GM19438 (cell line): ENCODE measurements at regions not wholly inside any gene's neighbourhood (a gene's known extent, or its start where the extent isn't known, plus 50 kb on each side); places are given as distances from the start of the nearest gene placed in this dataset.

Experiments
- ATAC-seq: cut with Tn5 transposase; IDR thresholded peaks from one replicate; pipeline ENCODE4 v1.9.1; 2021; ENCODE audit warnings: low read depth; ENCODE audit not compliant: unreplicated experiment

- ATAC-seq = no peak
Observed at GRCh38 chr4:147343692-147344091, 137.2 kb upstream of the EDNRA start.

DNA sequence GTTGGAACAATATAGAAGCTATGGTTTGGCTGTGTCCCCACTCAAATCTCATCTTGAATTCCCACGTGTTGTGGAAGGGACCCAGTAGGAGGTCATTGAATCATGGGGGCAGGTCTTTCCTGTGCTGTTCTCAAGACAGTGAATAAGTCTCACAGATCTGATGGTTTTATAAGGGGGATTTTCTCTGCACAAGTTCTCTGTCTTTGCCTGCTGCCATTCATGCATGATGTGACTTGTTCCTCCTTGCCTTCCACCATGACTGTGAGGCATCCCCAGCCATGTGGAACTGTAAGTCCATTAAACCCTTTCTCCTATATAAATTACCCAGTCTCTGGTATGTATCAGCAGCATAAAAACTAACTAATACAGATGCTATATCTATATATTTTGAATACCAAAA is 135.2 kb upstream of the EDNRA start:
- no peak for ATAC-seq

- no peak for ATAC-seq
Observed at GRCh38 chr4:147347217-147347616, 133.7 kb upstream of the EDNRA start.

DNA sequence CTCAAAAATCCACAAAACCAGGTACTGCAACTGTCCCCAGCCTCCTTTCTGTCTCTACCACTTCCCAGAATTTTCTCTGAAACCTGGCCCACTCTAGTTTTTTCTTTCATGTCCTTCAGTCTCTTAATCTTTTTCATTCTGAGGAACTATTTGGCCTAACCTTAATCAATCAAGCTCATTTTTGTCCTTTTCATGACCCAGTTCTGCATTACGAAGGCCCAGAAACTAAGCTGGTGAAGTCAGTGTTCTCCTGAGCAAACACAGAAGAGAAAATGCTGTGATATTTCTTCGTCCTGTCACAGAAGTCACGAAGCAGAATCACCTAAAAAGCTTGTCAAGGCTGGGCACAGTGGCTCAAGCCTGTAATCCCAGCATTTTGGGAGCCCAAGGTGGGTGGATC is 131.7 kb upstream of the EDNRA start:
- ATAC-seq = no peak

DNA sequence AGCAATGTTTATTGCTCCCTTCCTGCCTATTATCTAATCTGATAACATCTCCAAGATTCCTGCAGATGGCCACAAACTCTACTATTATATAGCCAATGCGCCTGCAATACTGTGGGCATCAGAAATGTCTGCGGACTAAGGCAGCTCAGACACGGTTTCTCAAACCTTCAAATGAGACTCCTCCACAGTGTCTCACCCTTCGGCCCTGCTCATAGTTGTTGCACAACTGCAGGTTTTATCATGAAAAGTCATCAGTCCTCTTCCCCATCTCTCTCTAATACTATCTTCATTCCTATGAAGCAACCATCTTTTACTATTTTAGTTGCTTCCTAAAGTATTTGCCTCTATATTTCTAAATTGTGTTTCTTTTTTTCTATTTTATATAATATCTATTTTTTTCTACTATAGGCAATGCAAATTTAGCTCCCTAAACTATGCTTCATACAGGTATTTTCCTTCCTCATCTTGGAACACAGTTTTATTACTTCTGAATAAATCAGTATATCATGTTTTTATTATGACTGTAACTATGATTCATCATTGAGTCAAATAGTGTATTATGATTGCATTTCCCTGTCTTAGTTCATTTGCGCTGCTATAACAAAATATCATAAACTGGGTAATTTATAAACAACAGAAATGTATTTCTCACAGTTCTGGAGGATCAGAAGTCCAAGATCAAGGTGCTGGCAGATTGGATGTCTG is 129.7 kb upstream of the EDNRA start:
- ATAC-seq = no peak

- no peak for ATAC-seq
Observed at GRCh38 chr4:147354237-147354636, 126.7 kb upstream of the EDNRA start.

- no peak for ATAC-seq
Observed at GRCh38 chr4:147355032-147355656, 125.8 kb upstream of the EDNRA start.

GRCh38 chr4:147355847-147356246 is 125.0 kb upstream of the EDNRA start:
- ATAC-seq = no peak

- ATAC-seq = no peak
Observed at GRCh38 chr4:147360301-147360700, 120.6 kb upstream of the EDNRA start.

GRCh38 chr4:147361726-147362125 is 119.2 kb upstream of the EDNRA start:
- no peak for ATAC-seq

DNA sequence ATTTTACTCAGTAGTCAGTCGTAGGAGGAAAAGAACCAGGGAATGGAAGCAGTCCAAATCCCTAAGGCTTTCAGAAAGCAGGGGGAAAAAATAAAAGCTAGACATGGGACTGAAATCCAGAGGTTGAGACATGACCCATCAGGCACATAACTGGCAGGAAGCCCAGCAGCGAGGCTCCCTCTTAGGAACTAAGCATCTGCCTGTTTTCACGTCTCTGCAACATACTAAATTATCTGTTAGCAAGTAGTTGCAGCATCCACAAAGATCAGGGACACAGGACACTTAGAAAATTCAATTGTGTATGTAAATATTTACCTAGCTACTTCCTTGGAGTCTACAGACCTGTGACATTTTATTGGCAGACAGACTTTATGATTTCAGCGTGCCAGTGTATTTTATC is 118.0 kb upstream of the EDNRA start:
- no peak for ATAC-seq

DNA sequence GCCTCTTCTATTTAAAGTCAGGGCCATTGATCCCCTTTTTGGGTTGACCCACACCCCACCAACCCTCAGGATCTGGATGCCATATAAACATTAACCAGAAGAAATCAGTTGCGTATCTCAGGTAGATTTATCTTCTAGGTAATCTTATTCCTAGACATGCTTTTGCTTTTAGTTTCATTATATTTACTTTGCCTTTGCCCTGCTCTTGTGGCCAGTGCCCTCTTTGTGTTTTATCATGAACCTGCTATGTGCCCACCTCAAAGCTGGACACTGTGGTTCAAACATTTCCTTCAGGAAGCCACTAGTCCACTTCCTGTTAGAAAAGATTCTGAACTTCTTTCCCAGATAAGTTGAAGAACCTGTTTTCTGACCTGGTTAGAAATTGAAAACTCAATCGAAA is 117.4 kb upstream of the EDNRA start:
- ATAC-seq = no peak

DNA sequence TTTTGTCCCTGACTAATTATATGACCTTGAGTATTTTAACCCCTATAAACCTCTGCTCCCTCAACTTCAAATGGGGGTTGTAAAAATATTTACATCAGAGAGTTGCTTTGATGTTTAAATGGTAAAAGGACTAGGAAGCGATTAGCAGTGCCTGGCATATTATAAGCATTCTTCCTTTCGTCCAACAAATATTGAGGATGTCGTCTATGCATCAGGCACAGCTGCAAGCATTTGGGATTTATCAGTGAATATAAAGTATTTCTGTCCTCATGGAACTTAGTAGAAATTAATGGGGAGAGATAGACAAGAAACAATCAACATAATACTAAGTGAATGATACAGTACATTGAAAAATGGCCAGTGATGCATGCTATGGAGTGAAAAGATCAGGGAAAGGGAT is 115.5 kb upstream of the EDNRA start:
- no peak for ATAC-seq

- no peak for ATAC-seq
Observed at GRCh38 chr4:147366164-147366563, 114.7 kb upstream of the EDNRA start.

DNA sequence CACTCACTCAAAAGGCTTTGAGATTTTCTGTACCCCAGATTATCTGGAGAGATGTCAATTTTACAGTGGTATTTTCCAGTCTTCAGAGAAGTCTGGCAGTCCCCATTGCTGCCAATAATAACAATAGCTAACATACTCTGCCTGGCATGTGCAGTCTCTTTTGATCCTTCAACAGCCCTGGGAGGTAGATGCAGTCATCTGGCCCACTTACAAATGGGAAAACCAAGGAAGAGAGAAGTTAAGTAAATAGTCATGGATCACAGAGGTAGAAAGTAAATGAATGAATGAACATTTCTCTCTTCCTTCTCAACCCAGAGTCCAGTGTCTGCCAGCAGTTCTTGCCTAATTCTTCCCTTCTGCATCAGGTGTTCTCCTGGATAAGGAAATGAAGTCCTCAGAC is 113.0 kb upstream of the EDNRA start:
- ATAC-seq = no peak

DNA sequence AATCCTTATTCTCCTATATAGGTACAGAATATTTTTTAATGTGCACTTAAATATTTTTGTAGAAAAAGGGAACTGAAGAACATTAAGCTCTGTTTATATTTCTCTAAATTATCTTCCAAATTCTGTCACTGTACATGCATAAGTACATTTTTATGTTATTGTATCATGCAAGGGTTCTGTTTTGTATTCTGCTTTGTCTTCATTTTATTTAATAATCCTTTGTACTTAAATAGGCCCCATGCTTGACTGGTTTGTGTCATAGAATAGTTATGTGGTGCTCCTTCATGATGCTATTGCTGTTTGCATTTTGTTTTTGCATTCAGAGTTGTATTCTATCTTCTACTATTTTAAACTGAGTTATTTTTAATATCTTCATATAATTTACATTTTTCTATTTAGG is 111.9 kb upstream of the EDNRA start:
- ATAC-seq = no peak

DNA sequence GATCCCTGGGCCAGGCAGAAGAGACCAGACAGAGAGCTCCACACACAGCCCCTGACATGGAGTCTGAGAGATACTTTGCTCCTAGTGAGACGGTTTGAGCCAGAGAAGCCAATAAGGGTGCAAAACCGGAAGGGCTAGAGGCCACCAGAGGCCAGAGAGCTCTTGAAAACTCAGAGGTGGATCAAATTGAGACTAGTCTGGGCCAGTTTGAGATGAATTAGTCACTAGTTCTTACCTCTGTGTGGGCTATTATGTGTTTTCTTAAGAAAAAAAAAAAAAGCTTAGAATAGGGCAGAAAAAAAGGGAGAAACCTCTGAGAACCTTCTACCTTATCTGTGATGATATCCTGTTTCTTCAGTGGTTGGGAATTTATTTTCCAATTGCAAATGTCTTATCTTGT is 110.4 kb upstream of the EDNRA start:
- ATAC-seq = no peak

DNA sequence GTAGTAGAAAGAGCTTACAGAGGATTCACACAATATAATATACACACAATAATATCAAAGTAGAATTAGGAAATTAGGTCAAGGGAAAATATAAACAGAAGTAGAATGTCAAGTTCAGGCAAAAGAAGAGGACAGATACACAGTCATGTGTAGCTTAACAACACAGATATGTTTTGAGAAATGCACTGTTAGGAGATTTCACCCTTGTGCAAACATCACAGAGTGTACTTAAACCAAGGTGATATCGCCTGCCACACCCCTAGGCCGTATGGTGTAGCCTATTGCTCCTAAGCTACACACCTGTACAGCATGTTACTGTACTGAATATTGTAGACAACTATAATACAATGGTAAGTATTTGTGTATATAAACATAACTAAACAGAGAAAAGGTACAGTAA is 110.0 kb upstream of the EDNRA start:
- ATAC-seq = no peak

- ATAC-seq = no peak
Observed at GRCh38 chr4:147371661-147372060, 109.2 kb upstream of the EDNRA start.

GRCh38 chr4:147378780-147379179 is 102.1 kb upstream of the EDNRA start:
- no peak for ATAC-seq

GRCh38 chr4:147381749-147382148 is 99.1 kb upstream of the EDNRA start:
- ATAC-seq = no peak

- ATAC-seq = no peak
Observed at GRCh38 chr4:147388018-147388417, 92.9 kb upstream of the EDNRA start.

DNA sequence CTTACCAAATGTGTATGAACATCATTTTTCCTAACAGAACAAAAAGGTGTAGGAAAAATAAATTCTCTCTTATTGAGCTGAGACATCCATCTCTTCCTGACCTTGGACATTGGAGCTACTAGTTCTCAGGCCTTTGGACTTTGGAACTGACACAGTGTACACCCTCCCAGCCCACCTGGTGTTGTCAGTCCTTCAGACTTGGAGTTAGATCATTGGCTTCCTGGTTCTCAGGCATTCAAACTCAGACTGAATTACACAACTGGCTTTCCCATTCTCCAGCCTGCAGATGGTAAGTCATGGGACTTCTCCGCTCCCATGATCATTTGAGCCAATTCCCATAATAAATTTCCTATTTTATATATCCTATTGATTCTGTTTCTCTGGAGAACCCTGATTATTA is 84.8 kb upstream of the EDNRA start:
- ATAC-seq = no peak
